ENCODE measurements at regions not wholly inside any gene's neighbourhood (a gene's known extent, or its start where the extent isn't known, plus 50 kb on each side); places are given as distances from the start of the nearest gene placed in this dataset.

GRCh38 chr20:24106801-24107445 is 118.3 kb upstream of the GGTLC1 start:
- Histone ChIP-seq H3K27ac (ENCODE audit: low read depth in 1 of 2, low read length in 1 of 2) (no peak overlapping the region), H3K4me3 (no peak overlapping the region), H3K36me3 (ENCODE audit: control insufficient read depth in 4 of 4, insufficient read depth in 4 of 4, low read length in 4 of 4) (no peaks in the 10 kb centered on the region), H3K4me1 (ENCODE audit: control insufficient read depth in 5 of 5, insufficient read depth in 5 of 5, low read length in 5 of 5) (no peaks in the 10 kb centered on the region), H3K27me3 (ENCODE audit: control insufficient read depth in 3 of 3, insufficient read depth in 3 of 3, low read length in 2 of 3) (peaks cover 0 to 2% (median 0%) of the 10 kb centered on the region in 3 donors), H3K9me3 (ENCODE audit: control insufficient read depth in 4 of 4, insufficient read depth in 3 of 4, low read length in 3 of 4) (peaks cover 0 to under 1% (median 0%) of the 10 kb centered on the region in 4 donors), H3K9ac (ENCODE audit: insufficient read depth in 1 of 2, low read length in 2 of 2) (no peak overlapping the region)
- no peak for TF ChIP-seq CTCF (IDR thresholded peaks at IDR 0.05; ENCODE audit: control extremely low read depth, extremely low read depth)
- DNase-seq (no peak), ATAC-seq (ENCODE audit: insufficient read depth, low FRiP score) (no peak)
- WGBS, 2 donors = 55 to 62% methylated on average over 8 of the region's 8 CpGs

- ATAC-seq (ENCODE audit: insufficient read depth, low FRiP score) = no peak
- Histone ChIP-seq H3K9me3 (ENCODE audit: control insufficient read depth in 4 of 4, insufficient read depth in 3 of 4, low read length in 3 of 4) (no peaks in the 10 kb centered on the region), H3K27ac (ENCODE audit: low read depth in 1 of 2, low read length in 1 of 2) (no peak overlapping the region), H3K4me3 (no peak overlapping the region), H3K36me3 (ENCODE audit: control insufficient read depth in 4 of 4, insufficient read depth in 4 of 4, low read length in 4 of 4) (no peaks in the 10 kb centered on the region), H3K4me1 (ENCODE audit: control insufficient read depth in 5 of 5, insufficient read depth in 5 of 5, low read length in 5 of 5) (no peaks in the 10 kb centered on the region), H3K27me3 (ENCODE audit: control insufficient read depth in 3 of 3, insufficient read depth in 3 of 3, low read length in 2 of 3) (peaks cover 0 to 2% (median 0%) of the 10 kb centered on the region in 3 donors), H3K9ac (ENCODE audit: insufficient read depth in 1 of 2, low read length in 2 of 2) (no peak overlapping the region)
- peak in 1 of 3 donors; percentile 25 for DNase-seq
- TF ChIP-seq CTCF (IDR thresholded peaks at IDR 0.05; ENCODE audit: control extremely low read depth, extremely low read depth) = no peak
- 65 to 80% methylated on average over 4 of the region's 4 CpGs for WGBS, 2 donors
Measured at GRCh38 chr20:24106150-24106800, 117.7 kb upstream of the GGTLC1 start.

GRCh38 chr20:24102749-24103333 is 114.3 kb upstream of the GGTLC1 start:
- TF ChIP-seq CTCF (IDR thresholded peaks at IDR 0.05; ENCODE audit: control extremely low read depth, extremely low read depth) = no peak
- 62 to 85% methylated on average over 1 of the region's 1 CpG for WGBS, 2 donors
- no peak for ATAC-seq (ENCODE audit: insufficient read depth, low FRiP score)
- DNase-seq = no peak
- H3K27me3 ChIP-seq (ENCODE audit: control insufficient read depth in 3 of 3, insufficient read depth in 3 of 3, low read length in 2 of 3) = peaks cover 0 to 2% (median under 1%) of the 10 kb centered on the region in 3 donors
- no peak overlapping the region for H3K27ac ChIP-seq (ENCODE audit: low read depth in 1 of 2, low read length in 1 of 2)
- no peaks in the 10 kb centered on the region for H3K4me1 ChIP-seq (ENCODE audit: control insufficient read depth in 5 of 5, insufficient read depth in 5 of 5, low read length in 5 of 5)
- H3K4me3 ChIP-seq = no peak overlapping the region
- no peak overlapping the region for H3K9ac ChIP-seq (ENCODE audit: insufficient read depth in 1 of 2, low read length in 2 of 2)
- no peaks in the 10 kb centered on the region for H3K9me3 ChIP-seq (ENCODE audit: control insufficient read depth in 4 of 4, insufficient read depth in 3 of 4, low read length in 3 of 4)
- no peaks in the 10 kb centered on the region for H3K36me3 ChIP-seq (ENCODE audit: control insufficient read depth in 4 of 4, insufficient read depth in 4 of 4, low read length in 4 of 4)
